Body of pancreas (tissue), 4 donors: ENCODE measurements at regions not wholly inside any gene's neighbourhood (a gene's known extent, or its start where the extent isn't known, plus 50 kb on each side); places are given as distances from the start of the nearest gene placed in this dataset.

Experiments
- POLR2A ChIP-seq, 3 donors: fragments of 450-650 bp; IDR thresholded peaks; one replicate each; pipeline ENCODE4 v1.6.1; 2016; ENCODE audit warnings: antibody characterized with exemption in 3 of 3, mild to moderate bottlenecking in 2 of 3
- TF ChIP-seq, protein P1 (sequence below), 7 experiments: fragments of 450-650 bp in 4 of 7; fragments of 200-600 bp in 3 of 7; sonication (generic) in 3 of 7; IDR thresholded peaks; one replicate each; pipeline ENCODE4 v1.5.1; 2016 to 2019; ENCODE audit warnings: antibody characterized with exemption in 7 of 7

DNA sequence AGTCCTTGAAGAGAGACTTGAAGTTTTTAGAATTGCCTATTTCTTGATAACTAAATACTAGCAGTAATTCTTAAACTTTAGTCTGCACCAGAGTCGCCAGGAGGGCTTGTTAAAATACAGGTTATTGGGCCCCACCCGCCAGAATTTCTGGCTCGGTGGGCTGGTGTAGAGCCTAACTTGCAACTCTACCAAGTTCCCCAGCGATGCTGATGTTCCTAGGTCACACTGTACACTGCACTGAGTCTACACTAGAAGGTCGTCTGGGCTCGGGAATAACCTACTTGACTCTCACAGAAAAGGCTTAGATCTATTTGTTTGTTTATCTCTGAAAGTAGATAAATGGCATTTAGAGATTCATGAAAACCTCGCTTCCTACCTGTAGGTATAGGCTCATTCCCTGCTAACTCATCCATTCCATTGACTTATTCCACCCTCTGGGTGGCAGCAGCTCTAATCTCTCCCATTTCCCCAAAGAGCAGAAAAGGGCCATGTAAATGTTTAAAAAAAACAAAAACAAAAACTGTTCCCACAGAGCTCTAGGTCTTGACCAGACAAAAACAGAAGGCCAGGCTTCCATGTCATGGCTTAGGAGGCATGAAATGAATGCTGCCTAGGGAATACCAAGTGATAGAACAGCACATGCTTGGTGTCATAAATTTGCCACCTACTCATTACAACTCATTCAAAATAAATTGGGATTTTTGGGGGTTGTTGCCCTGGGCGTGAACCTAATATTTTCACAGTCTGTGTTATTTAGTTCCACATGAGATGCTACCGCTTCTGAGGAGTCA, 292.1 kb downstream of the ADGB start:
- TF ChIP-seq, protein P1, sequence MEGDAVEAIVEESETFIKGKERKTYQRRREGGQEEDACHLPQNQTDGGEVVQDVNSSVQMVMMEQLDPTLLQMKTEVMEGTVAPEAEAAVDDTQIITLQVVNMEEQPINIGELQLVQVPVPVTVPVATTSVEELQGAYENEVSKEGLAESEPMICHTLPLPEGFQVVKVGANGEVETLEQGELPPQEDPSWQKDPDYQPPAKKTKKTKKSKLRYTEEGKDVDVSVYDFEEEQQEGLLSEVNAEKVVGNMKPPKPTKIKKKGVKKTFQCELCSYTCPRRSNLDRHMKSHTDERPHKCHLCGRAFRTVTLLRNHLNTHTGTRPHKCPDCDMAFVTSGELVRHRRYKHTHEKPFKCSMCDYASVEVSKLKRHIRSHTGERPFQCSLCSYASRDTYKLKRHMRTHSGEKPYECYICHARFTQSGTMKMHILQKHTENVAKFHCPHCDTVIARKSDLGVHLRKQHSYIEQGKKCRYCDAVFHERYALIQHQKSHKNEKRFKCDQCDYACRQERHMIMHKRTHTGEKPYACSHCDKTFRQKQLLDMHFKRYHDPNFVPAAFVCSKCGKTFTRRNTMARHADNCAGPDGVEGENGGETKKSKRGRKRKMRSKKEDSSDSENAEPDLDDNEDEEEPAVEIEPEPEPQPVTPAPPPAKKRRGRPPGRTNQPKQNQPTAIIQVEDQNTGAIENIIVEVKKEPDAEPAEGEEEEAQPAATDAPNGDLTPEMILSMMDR (IDR thresholded peaks at IDR 0.05) = no peak
- TF ChIP-seq POLR2A (IDR thresholded peaks at IDR 0.05) = no peak
